Vagina (tissue), 2 donors: ENCODE measurements at regions not wholly inside any gene's neighbourhood (a gene's known extent, or its start where the extent isn't known, plus 50 kb on each side); places are given as distances from the start of the nearest gene placed in this dataset.

Source experiments
- DNase-seq, 2 donors: peaks; one replicate each; pipeline ENCODE4 v3.0.0-alpha.2; 2017; ENCODE audit errors: extremely low spot score in 2 of 2
- H3K27ac ChIP-seq: fragments of 200-600 bp; sonication (generic); one replicate; pipeline ENCODE4 v1.5.1; 2019
- H3K27me3 ChIP-seq: fragments of 200-600 bp; sonication (generic); one replicate; pipeline ENCODE4 v1.5.1; 2019
- H3K36me3 ChIP-seq, 2 donors: fragments of 200-600 bp; sonication (generic); one replicate each; pipeline ENCODE4 v1.5.1; 2017 to 2019
- H3K4me1 ChIP-seq: fragments of 200-600 bp; sonication (generic); one replicate; pipeline ENCODE4 v1.5.1; 2019
- H3K4me3 ChIP-seq, 2 donors: fragments of 200-600 bp; sonication (generic); 1 replicate in 1 of 2; 2 replicates in 1 of 2; pipeline ENCODE4 v1.5.1; 2016 to 2019
- H3K9me3 ChIP-seq: fragments of 200-600 bp; sonication (generic); one replicate; pipeline ENCODE4 v1.5.1; 2019
- POLR2A ChIP-seq, 2 donors: fragments of 450-650 bp; IDR thresholded peaks; one replicate each; pipeline ENCODE4 v1.6.1; 2017; ENCODE audit warnings: antibody characterized with exemption in 2 of 2, mild to moderate bottlenecking in 2 of 2, moderate library complexity in 2 of 2
- POLR2AphosphoS5 ChIP-seq, 2 donors: sonication (generic); formaldehyde crosslinking; IDR thresholded peaks; one replicate each; pipeline ENCODE4 v1.9.0; 2017; ENCODE audit warnings: antibody characterized with exemption in 2 of 2, mild to moderate bottlenecking in 2 of 2, low read depth in 1 of 2; ENCODE audit not compliant: insufficient read depth in 1 of 2
- intact Hi-C: fragments of 100-400 bp; cut with DNase I; formaldehyde crosslinking; loops from one replicate; pipeline ENCODE4 v1.15.1; 2023
- TF ChIP-seq, protein P1 (sequence below), 3 experiments: fragments of 450-650 bp in 2 of 3; fragments of 200-600 bp in 1 of 3; sonication (generic) in 1 of 3; IDR thresholded peaks; one replicate each; pipeline ENCODE4 v1.5.1; 2017 to 2019; ENCODE audit warnings: antibody characterized with exemption in 3 of 3, mild to moderate bottlenecking in 2 of 3, moderate library complexity in 2 of 3

DNA sequence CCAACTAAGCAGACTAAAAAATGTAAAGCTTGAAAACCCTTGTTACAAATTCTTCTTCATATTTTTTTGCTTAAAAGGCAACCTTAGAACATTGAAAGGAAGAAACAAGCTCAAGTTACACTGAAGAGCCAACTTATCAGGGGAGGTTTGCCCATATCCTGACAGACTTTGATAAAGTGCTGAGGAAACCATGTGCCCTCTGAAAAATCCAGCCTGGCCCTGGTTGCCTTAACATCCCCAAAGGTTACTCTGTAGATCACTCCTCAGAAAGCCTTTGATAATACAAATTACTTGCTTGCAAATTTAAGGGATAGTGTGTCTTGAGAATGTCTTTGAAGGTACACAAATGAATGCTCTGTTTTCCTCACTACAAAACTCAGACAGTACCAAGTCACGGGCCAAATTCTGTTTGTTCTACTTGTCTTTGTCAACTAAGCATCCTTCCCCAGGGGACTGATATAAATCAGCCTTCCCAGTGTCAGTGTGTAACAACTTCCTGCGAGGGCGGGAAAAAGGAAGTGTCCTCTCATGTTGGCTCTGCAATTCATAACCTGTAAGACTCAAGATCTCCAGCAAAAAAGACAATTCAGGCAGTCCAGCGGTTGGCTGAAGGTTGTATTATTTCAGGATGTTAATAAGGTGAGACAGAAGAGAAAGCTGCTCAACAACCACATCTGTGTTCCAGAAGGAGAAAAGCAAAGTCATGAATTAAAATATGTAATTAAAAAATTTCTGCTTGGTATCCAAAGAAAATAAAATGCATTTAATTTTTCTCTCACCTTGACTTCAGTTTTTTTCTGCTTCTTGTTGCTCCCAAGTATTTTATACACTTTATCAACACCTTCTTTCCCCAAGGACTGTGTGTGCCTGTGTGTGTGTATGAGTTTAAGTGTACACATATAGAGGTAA, 199.9 kb downstream of the PIK3R1 start:
- TF ChIP-seq POLR2A (IDR thresholded peaks at IDR 0.05) = no peak
- TF ChIP-seq POLR2AphosphoS5 (IDR thresholded peaks at IDR 0.05; ENCODE audit: insufficient read depth in 1 of 2, low read depth in 1 of 2) = no peak
- TF ChIP-seq, protein P1, sequence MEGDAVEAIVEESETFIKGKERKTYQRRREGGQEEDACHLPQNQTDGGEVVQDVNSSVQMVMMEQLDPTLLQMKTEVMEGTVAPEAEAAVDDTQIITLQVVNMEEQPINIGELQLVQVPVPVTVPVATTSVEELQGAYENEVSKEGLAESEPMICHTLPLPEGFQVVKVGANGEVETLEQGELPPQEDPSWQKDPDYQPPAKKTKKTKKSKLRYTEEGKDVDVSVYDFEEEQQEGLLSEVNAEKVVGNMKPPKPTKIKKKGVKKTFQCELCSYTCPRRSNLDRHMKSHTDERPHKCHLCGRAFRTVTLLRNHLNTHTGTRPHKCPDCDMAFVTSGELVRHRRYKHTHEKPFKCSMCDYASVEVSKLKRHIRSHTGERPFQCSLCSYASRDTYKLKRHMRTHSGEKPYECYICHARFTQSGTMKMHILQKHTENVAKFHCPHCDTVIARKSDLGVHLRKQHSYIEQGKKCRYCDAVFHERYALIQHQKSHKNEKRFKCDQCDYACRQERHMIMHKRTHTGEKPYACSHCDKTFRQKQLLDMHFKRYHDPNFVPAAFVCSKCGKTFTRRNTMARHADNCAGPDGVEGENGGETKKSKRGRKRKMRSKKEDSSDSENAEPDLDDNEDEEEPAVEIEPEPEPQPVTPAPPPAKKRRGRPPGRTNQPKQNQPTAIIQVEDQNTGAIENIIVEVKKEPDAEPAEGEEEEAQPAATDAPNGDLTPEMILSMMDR (IDR thresholded peaks at IDR 0.05) = no peak
- intact Hi-C loops = no loop called here
- Histone ChIP-seq H3K9me3 (no peaks in the 10 kb centered on the region), H3K4me1 (peaks cover 20% of the 10 kb centered on the region), H3K27ac (no peak overlapping the region), H3K27me3 (no peaks in the 10 kb centered on the region), H3K36me3 (no peaks in the 10 kb centered on the region), H3K4me3 (no peak overlapping the region)
- DNase-seq = no peak

- H3K4me1 ChIP-seq = peaks cover 31% of the 10 kb centered on the region
- no peaks in the 10 kb centered on the region for H3K36me3 ChIP-seq
- no peaks in the 10 kb centered on the region for H3K9me3 ChIP-seq
- no peaks in the 10 kb centered on the region for H3K27me3 ChIP-seq
- TF ChIP-seq, protein P1 (IDR thresholded peaks at IDR 0.05) = no peak
- TF ChIP-seq POLR2A (IDR thresholded peaks at IDR 0.05) = no peak
- TF ChIP-seq POLR2AphosphoS5 (IDR thresholded peaks at IDR 0.05; ENCODE audit: insufficient read depth in 1 of 2, low read depth in 1 of 2) = no peak
- H3K4me3 ChIP-seq = no peak overlapping the region
- DNase-seq = no peak
- intact Hi-C loops = no loop called here
- no peak overlapping the region for H3K27ac ChIP-seq
Observed at GRCh38 chr5:68416714-68417113, 201.2 kb downstream of the PIK3R1 start.

GRCh38 chr5:68418201-68418600, 202.6 kb downstream of the PIK3R1 start:
- intact Hi-C loops = no loop called here
- TF ChIP-seq POLR2A (IDR thresholded peaks at IDR 0.05) (no peak), POLR2AphosphoS5 (IDR thresholded peaks at IDR 0.05; ENCODE audit: insufficient read depth in 1 of 2, low read depth in 1 of 2) (peak in 1 of 2 donors; percentile 79)
- no peak for DNase-seq
- no peaks in the 10 kb centered on the region for H3K9me3 ChIP-seq
- H3K27me3 ChIP-seq = no peaks in the 10 kb centered on the region
- H3K4me1 ChIP-seq = peaks cover 31% of the 10 kb centered on the region
- H3K4me3 ChIP-seq = no peak overlapping the region
- peak overlapping the region; percentile 79 for H3K27ac ChIP-seq
- no peaks in the 10 kb centered on the region for H3K36me3 ChIP-seq

DNA sequence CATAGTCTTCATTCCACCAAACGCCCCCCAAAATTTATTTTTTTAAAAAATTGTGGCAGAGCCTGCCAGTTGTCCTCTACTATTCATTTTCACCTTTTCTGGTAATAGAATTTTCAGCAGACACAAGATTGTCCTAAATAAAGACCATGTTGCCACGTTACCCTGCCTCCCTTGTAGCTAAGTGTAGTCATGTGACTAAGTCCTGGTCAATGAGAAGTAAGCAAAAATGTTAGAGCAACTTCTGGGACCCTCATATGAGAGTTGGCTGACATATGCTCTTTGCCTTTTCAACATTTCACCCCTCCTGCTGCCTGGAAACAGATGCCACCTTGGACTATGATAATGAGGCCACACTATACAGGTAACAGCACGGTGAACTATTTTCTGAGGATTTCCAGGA, 203.1 kb downstream of the PIK3R1 start:
- Histone ChIP-seq H3K4me3 (no peak overlapping the region), H3K4me1 (peaks cover 31% of the 10 kb centered on the region), H3K9me3 (no peaks in the 10 kb centered on the region), H3K27ac (peak overlapping the region; percentile 79), H3K27me3 (no peaks in the 10 kb centered on the region), H3K36me3 (no peaks in the 10 kb centered on the region)
- DNase-seq = no peak
- intact Hi-C loops = no loop called here
- TF ChIP-seq, protein P1 (IDR thresholded peaks at IDR 0.05) = no peak
- no peak for TF ChIP-seq POLR2AphosphoS5 (IDR thresholded peaks at IDR 0.05; ENCODE audit: insufficient read depth in 1 of 2, low read depth in 1 of 2)
- no peak for TF ChIP-seq POLR2A (IDR thresholded peaks at IDR 0.05)

DNA sequence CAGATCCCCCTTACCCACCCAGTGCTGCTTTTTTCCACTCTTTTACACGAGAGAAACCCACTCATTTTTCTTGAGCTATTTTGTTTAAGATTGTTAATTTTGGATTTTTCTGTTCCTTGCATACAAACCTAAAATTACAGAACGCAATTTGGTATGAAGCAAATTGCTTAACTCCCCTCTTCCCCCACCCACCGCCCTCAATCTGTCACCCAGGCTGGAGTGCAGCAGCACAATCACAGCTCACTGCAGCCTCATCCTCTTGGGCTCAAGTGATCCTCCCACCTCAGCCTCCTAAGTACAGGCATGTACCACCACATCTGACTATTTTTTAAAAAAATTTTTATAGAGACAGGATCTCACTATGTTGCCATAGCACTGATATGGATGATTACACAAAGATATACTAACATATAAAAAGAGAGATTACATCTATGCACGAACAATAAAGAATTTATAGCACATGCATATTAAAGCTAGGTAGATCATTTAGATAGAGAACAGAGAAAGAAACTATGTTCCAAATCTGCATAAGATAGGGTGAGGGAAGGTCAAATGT, 203.6 kb downstream of the PIK3R1 start:
- intact Hi-C loops = no loop called here
- Histone ChIP-seq H3K4me3 (no peak overlapping the region), H3K9me3 (no peaks in the 10 kb centered on the region), H3K36me3 (no peaks in the 10 kb centered on the region), H3K27ac (peak overlapping the region; percentile 79), H3K4me1 (peaks cover 31% of the 10 kb centered on the region), H3K27me3 (no peaks in the 10 kb centered on the region)
- TF ChIP-seq POLR2A (IDR thresholded peaks at IDR 0.05) (no peak), POLR2AphosphoS5 (IDR thresholded peaks at IDR 0.05; ENCODE audit: insufficient read depth in 1 of 2, low read depth in 1 of 2) (no peak)
- TF ChIP-seq, protein P1 (IDR thresholded peaks at IDR 0.05) = no peak
- no peak for DNase-seq
